Activated CD4-positive, alpha-beta T cell treated with anti-CD3 and anti-CD28 coated beads, Interleukin-2, amount 50 U/mL, for 4 hours (primary cell): ENCODE measurements at regions not wholly inside any gene's neighbourhood (a gene's known extent, or its start where the extent isn't known, plus 50 kb on each side); places are given as distances from the start of the nearest gene placed in this dataset.

Experiments
- DNase-seq, 2 experiments: peaks; one replicate each; pipeline ENCODE4 v3.0.0-alpha.2; 2020

GRCh38 chrX:42505016-42505415 is 272.9 kb downstream of the PPP1R2C start:
- DNase-seq = no peak

GRCh38 chrX:42499620-42500019 is 278.3 kb downstream of the PPP1R2C start:
- DNase-seq = no peak

DNA sequence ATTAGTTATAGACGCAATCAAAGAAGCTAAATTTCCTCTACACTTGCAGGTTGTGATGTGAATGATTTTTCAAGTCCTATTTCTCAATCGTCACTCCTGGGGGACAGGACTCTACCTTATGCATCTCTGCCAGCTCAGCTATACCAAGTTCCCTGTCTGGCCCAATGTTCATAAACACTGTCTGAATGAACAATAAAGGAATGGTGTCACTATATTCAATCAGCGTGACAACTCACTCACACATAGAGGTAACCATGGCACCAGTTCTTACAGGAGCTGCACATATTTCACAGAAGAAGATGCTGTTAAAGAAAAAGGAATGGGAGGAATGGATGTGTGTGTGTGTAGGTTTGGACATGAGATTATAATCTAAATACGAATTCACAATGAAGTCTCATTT is 280.6 kb downstream of the PPP1R2C start:
- no peak for DNase-seq

DNA sequence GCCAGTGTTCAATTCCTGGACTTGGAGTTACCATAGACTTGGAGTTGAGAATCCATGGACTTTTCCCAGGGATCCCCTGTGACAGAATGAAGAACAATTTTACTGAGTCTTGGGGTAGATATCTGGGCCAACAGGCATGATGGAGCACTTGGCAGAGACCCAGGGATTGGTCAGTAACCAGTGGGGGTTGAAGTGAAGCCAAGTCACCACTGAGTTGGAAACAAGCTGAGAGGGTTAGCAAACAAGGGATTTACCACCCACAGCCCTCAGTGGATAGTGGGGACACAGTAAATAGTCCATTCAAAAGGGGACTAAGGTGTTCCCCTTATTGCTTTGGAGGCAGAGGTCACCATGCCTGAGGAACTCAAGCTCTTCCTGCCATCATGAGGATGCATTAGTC is 281.7 kb downstream of the PPP1R2C start:
- no peak for DNase-seq

- no peak for DNase-seq
Observed at GRCh38 chrX:42495139-42495538, 282.8 kb downstream of the PPP1R2C start.

DNA sequence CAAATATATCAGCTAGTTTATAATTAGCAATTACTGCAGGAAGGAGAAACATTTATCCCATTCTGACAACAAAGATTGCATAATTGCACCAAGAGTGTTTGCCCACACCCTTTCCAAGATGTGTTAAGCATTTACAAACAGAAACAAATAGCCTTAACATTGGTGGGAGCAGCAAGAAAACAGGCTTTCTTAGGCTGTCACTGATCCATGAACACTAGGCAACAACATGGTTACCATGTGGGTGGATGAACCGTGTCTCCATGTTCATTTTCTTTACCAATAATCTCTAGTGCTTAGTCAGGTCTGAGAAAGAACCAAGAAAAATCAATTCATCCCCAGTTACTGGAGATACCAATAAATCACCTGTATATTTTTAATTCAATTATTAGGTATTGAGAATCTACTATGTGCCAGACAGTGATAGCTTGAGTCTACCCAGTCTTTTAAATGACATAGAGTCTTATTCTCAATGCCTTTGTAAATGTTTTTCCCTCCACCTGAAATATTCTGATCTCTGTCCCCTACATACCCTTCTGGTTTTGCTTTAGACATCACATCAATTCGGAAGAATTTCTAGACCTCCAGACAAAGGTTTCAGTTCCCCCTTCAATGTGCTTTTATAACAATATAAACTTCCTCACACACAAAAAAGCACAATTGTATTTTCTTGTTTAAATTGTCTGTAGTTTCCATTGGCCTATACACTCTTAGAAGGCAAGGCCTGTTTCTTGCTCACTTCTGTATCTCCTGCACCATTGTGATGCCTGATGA is 286.6 kb downstream of the PPP1R2C start:
- no peak for DNase-seq

DNA sequence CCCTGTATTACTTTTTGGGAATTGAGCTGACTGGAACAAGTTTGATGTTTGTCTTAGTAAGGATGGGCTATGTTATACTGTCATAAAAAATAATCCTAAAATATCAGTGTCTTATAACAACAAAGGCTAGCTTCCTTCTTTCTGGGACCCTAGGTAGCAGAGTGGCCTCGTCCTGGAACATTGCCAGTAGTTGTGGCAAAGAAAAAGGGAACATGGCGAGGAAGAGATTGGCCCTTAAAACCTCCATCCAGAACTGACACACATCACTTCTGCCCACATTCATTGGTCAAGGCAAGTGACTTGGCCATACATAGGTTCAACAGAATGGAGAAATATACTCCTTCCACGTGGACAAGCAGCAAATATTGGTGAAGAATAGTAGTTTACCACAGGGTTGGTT is 287.9 kb downstream of the PPP1R2C start:
- no peak for DNase-seq

DNA sequence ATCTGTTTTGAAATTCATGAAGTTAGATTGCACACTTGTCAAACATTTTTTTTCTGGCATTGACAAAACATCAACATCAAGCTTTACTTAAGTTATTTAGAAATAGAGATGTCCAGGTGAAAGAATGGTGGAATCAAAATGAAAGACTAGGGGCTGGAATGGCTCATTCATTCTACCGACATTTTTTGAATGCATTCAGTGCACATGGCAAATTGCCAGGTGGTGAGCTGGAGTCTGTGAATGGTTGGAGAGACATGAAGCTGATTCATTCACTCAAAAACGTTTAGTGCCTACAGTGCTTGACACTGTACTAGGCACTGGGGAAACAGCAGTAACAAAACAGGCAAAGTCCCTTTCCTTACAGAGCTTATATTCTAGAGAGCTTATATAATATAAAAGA is 292.4 kb downstream of the PPP1R2C start:
- DNase-seq = no peak

DNA sequence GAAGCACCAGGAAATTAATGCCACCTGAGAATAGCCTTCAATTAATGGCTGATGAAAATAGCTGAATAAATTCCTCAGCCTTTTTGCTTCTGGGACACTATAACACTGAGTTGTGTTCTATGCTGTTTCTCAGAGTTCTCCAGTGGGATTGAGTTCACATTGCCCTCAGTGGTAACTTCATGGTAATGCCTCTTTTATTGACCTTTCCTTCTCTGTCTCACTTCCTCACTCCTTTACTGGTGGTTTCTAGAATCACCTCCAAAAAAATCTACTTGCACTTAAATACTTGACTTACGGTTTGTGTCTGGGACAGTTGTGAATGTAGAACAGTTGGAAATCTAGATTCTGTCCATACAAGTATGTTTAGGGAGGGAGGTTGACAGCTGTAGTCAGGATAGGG is 293.7 kb downstream of the PPP1R2C start:
- DNase-seq = no peak

- no peak for DNase-seq
Observed at GRCh38 chrX:42477396-42477795, 300.6 kb downstream of the PPP1R2C start.

DNA sequence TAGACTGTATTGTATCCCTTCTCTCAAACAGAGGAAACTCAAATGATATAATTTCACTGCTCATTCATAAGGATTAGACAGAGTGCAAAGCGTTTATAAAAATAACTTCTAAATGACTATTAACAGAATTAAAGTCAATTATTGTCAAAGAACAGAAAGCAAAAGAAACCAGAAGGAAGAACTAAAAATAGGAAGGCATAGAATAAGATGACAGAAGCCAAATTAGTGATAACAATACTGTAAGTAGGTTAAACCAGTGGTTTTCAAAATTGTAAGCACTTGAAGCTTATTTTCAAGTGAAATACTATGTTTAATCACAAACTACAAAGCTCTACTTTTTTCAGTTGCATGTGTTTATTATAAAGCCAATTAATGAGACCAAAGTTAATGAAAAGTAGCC is 305.2 kb downstream of the PPP1R2C start:
- no peak for DNase-seq

GRCh38 chrX:42466332-42467046 is 311.5 kb downstream of the PPP1R2C start:
- no peak for DNase-seq

DNA sequence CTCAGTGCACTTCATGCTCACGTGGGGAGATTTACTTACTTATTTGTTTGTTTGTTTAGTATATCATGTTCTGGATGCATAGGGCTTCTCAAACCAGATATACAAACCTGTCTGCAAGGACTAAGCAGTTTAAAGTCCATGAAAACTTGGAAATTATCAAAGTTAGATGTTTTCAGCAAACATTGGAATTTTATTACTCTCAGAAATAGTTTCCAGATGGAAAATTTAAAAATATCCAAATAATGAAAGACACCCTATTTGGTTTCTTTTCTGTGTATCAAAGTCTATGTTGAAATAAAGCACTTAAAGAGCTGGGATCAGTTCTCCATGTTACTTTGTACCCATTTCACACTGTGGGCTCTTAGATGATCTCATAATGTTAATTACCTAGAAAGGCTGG is 312.1 kb downstream of the PPP1R2C start:
- no peak for DNase-seq

- no peak for DNase-seq
Observed at GRCh38 chrX:42463706-42464490, 314.1 kb downstream of the PPP1R2C start.

- DNase-seq = no peak
Observed at GRCh38 chrX:42462917-42463316, 315.0 kb downstream of the PPP1R2C start.

DNA sequence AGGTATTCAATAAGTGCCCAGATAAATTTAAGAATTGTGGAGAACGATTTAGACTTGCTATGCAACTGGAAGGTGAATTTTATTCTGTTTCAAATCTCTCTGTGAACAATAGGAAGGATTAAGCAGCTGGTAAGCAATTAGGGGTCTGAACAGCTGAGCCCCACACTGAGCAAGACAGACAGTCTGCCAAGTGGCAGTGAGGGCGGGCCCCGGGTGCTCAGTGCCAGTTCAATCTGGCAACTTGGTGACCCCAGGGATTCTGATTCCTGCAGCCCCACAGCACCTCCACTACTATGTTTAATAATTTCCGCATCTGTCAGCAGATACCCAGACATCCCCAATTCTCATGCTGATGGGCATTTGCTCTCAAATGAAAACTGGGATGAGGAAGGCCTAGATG is 317.3 kb downstream of the PPP1R2C start:
- no peak for DNase-seq

GRCh38 chrX:42459735-42460134 is 318.2 kb downstream of the PPP1R2C start:
- DNase-seq = no peak

GRCh38 chrX:42456176-42456700 is 321.7 kb downstream of the PPP1R2C start:
- DNase-seq = no peak

- no peak for DNase-seq
Observed at GRCh38 chrX:42450228-42450627, 327.7 kb downstream of the PPP1R2C start.

DNA sequence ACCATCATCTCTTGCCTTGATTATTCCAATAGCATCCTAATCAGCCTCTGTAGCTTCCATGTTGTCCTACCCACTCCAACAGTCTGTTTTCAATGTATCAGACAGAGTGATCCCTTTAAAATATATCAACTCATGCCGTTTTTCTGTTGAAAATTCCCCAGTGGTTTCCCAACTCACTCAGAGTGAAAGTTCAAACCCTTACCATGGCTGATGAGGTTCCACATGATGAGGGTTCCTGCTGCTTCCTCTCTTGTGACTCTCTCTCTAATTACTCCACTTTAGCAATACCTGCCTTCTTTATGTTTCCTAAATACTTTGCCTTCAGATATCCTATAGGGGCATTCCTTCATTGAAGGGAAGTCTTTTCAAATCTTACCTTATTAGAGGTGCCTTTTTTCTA is 334.7 kb downstream of the PPP1R2C start:
- DNase-seq = no peak

DNA sequence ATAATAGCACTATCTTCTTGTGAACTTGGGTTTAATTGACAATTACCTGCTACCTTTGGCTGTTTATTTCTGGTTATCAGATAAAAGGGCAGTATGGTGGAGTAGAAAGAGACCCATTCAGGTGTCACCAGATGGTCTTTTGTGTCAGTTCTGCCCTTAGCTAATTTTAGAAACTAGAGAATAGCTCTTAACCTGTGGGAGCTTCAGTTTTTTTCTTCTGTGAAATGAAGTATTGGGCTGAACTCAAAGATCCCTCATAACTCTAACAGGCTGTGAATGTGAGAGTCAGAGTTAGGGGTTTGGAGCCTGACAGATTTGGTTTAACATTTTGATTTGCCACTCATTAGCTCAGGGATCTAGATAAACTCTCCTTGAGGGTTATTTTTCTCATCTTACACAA is 335.2 kb downstream of the PPP1R2C start:
- DNase-seq = no peak

DNA sequence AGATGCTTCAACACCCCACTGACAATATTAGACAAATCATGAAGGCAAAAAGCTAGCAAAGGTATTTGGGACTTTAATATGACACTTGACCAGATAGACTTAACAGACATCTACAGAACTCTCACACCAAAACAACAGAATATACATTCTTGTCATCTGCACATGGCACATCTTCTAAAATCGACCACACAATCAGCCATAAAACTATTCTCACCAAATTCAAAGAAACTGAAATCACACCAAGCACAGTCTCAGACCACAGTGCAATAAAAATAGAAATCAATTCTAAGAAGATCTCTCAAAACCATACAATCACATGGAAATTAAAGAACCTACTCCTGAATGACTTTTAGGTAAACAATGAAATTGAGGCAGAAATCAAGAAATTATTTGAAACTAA is 340.8 kb downstream of the PPP1R2C start:
- DNase-seq = no peak

DNA sequence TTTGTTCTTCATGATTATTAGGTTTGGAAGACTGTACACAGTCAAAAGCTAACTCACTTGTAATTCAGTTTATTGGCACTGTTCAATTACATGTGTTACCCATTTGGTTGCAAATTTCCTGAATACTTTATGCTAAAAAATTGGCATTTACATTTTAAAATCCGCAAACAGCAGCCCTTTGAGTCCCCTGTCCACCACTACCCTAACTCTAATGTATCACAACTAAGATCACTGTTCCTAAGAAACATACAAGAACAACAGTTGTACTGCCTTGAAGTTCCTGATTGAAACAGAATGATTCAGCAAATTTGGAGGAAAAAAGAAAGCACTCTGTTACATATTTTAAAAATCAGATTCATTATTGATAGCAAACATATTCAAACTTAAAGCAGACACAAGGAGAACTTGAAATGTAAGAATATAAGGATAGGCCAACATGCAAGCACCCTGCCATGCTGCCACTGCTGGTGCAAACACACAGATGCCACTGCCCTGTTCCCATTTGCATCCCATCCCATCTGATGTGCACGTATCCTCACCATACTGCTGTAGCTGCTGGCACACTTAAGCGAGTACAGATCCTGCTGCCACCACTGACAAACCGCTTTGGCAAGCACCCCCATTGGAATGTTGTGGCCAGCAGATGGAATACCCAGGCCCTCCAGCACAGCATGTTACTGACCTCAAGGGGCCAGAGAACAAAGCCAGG is 343.4 kb downstream of the PPP1R2C start:
- DNase-seq = no peak
